GM18517 (cell line): ENCODE measurements at regions not wholly inside any gene's neighbourhood (a gene's known extent, or its start where the extent isn't known, plus 50 kb on each side); places are given as distances from the start of the nearest gene placed in this dataset.
"Not testable (repeated sequence)": the region's sequence is repeated elsewhere in the genome, so short reads cannot be mapped to it uniquely, and the experiment has no call there.

Experiments
- ATAC-seq: cut with Tn5 transposase; IDR thresholded peaks from one replicate; pipeline ENCODE4 v1.9.1; 2021; ENCODE audit warnings: mild to moderate bottlenecking, moderate library complexity; ENCODE audit not compliant: unreplicated experiment

DNA sequence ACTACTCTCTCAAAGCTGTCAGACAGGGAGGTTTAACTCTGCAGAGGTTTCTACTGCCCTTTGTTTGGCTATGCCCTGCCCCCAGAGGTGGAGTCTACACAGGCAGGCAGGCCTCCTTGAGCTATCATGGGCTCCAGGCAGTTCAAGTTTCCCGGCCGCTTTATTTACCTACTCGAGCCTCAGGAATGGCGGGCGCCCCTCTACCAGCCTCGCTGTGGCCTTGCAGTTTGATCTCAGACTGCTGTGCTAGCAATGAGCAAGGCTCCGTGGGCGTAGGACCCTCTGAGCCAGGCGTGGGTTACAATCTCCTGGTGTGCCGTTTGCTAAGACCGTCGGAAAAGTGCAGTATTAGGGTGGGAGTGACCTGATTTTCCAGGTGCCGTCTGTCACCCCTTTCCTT, 124.3 kb downstream of the PTCHD1 start:
- not testable (repeated sequence) for ATAC-seq

DNA sequence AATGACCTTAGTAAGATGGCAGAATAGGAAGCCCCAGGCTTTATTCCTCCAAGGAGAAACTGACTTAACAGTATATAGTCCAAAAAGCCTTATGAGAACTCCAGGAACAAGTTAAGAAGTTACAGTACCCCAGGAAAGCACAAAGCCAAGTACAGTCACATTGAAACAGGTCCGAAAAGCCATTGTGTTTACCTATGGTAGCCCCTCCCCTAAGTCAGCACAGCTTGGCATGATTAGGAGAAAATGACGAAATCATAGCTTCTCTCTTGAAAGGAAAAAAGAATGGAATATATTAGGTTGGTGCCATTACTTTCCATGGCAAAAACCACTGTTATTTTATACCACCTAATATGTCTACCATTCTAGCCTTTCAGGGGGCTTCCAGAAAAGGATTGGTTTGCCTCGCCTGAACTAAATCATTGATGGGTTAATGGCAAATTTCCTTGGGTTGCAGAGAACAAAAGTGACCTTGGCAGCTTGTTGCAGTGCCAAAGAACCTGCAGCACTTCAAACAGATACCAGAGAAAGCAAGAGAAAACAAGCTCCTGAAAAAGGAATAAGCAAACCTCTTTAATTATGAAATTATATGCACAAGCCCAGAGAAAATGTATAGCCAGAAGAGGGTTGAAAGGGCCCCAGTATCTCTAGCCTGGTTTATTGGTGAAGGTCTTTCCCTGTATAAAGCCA, 130.6 kb downstream of the PTCHD1 start:
- ATAC-seq, result no peak

DNA sequence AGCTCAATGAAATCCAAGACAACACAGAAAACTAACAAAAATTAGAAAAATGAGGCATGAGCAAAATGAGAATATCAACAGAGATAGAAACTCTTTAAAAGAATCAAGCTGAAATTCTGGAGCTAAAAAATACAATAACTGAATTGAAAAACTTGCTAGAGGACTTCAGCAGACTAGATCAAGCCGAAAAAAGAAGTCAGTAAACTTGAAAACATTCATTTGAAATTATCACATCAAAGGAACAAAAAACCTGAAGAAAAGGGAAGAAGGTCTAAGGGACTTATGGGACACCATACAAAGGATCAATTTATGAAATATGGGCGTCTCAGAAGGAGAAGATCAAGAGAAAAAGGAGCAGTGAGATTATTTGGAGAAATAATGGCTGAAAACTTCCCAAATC, 131.3 kb downstream of the PTCHD1 start:
- ATAC-seq, result no peak

DNA sequence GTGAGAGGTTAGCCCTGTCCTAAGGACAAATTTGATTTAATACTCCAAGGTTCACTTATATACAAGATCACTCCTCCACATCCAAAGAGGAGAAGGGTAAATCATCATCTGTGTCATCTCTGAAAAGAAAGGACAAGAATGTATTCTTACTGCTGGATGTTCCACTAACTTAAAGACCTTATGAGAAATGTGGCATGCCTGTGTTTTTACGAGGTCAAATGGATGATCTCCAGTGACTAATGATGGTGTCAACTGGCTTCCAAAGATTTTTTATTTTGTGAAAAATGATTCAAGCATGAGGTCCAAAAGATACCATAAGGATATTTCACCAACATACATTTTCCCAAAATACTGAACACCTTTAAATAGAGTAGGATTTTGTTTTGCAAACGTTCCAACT, 143.4 kb downstream of the PTCHD1 start:
- ATAC-seq, result no peak

GRCh38 chrX:23478561-23478960, 143.9 kb downstream of the PTCHD1 start:
- ATAC-seq, result no peak

- ATAC-seq, result no peak
These were observed 147.9 kb downstream of the PTCHD1 start for GRCh38 chrX:23482561-23482960.

GRCh38 chrX:23483396-23483795, 148.7 kb downstream of the PTCHD1 start:
- no peak for ATAC-seq

DNA sequence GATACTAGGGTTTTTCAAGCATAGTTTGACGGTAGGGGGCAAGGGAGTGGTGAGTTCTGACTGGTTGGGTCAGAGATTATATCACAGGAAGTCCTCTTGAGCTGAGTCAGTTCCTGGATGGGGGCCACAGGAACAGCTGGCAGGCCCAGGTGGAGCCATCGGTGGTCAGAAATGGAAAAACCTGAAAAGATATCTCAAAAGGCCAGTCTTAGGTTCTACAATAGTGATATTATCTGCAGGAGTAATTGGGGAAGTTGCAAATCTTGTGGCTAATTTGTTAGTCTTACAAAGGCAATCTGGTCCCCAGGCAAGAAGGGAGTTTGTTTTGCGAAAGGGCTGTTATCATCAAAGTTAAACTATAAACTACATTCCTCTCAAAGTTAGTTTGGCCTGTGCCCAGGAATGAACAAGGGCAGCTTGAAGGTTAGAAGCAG, 159.3 kb downstream of the PTCHD1 start:
- ATAC-seq, result peak; percentile 58

- ATAC-seq, result no peak
These were observed 160.1 kb downstream of the PTCHD1 start for GRCh38 chrX:23494741-23495140.

- peak; percentile 57 for ATAC-seq
These were observed 163.3 kb downstream of the PTCHD1 start for GRCh38 chrX:23497919-23498318.

DNA sequence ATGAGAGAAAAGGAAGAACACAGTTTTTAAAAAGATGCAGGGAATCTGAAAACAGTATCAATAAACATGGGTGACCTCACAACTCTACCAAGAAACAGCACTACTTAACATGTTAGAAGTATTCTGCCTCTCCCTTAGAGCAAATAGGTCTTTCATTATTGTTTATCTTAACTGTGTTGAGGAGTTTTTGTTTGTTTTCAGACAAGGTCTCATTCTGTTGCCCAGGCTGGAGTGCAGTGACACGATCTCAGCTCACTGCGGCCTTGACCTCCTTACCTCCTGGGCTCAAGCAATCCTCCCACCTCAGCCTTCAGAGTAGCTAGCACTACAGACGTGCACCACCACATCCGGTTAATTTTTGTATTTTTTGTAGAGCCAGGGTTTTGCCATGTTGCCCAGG, 165.3 kb upstream of the PRDX4 start:
- ATAC-seq, result no peak

DNA sequence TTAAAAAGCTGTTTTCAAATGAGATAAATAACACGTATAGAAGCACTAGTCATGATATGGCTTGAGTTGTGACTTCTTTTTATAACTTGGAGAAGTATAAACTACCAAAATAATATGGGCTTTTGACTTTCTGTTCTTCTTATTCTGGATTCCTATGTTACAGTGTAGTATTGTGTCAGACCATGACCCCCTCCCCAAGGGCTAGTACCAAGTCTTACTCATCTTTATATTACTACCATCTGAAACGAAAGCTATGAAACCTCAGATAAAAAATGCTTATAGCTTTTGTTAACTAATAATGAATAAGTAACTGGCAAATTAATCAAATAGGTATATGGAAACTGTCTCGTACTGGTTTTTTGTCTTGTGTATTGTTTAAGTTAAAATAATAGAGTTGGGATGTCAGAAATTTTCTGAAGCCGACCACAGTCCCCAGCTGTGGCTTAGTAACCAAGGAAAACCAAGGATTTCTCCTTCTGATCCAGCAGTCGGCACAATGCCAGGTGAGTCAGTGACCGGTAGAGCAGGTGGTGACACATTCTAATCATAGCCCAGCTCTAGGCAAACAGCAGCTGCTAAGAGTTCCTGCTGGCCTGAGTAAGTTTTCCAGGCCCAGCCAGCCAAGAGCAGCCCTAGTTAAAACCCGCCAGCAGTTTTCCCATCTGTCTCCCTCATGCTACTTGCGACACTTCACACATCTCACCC, 163.3 kb upstream of the PRDX4 start:
- ATAC-seq, result no peak

- ATAC-seq, result no peak
These were observed 162.8 kb upstream of the PRDX4 start for GRCh38 chrX:23504540-23504884.

- ATAC-seq, result no peak
These were observed 162.4 kb upstream of the PRDX4 start for GRCh38 chrX:23504895-23505294.

DNA sequence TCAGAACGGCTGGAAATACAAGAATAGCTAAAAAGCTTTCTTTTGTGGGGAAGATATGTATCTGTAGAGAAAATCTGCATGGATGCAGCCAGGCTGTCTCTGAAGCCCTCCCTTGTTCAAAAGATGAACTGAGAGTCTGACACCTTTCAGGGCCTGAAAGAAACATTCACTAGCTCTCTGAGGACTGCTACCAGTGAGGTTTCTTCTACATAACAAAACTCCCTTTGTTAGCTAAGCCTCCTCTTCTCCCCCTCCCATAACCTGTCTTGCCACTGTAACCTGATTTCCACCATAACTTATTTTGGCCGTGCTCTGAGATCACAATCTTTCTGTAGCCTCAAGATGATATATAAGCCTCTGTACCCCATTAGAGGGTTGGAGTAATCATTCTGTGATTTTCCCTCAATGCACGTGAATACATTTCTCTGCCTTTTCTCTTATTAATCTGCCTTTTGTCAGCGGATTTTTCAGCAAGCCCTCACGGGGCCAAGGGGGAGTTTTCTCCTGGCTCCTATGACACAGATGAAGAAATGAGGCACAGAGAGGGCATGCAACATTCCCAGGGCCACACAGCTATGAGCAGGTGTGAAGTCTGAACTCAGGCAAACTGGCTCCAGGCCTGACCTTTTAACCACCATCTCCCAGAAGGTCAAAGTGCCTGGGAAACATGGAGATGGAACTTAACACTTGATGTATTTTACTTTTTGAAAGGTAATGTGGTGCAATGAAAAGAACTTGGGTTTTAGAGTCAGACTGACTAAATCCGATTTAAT, 161.6 kb upstream of the PRDX4 start:
- no peak for ATAC-seq

- ATAC-seq, result no peak
These were observed 158.0 kb upstream of the PRDX4 start for GRCh38 chrX:23509256-23509655.

DNA sequence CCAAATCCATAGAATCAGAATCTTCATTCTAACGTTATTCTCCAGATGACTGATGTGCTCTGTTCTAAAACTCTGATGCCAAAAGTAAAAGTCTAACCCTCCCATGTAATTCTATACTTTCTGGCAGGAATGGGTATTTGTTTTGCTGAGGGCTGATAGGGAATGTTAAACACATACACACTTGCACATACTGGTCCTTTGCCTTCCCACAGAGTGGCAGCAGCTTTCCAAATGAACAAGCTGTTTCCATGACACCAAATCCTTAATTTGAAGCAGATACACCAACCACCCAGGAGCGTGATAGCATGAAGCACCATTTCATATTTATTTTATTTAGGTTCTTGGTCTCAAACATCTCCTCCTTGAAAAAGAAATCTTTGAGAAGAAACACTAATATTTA, 155.5 kb upstream of the PRDX4 start:
- ATAC-seq, result no peak

- no peak for ATAC-seq
These were observed 154.2 kb upstream of the PRDX4 start for GRCh38 chrX:23513121-23513520.

- no peak for ATAC-seq
These were observed 153.2 kb upstream of the PRDX4 start for GRCh38 chrX:23514082-23514481.

DNA sequence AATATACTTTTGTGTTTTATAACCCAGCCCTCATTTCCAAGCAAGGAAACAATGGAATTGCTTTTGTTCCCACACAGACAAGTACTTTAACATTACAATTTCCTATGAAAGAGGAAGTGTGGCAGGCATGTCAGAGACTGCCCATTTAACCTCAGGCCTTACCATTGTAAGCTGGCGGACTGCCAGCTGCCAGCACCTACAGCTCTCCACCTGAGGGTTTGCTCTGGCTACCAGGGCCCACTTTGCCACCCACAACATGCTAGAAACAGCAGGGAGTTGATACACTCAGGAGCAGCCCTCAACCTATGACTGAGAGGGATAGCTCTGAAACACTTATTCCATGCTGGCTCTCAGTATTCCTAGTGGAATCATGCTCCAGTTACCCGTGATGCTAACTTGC, 152.3 kb upstream of the PRDX4 start:
- no peak for ATAC-seq

- ATAC-seq, result not testable (repeated sequence)
These were observed 144.2 kb upstream of the PRDX4 start for GRCh38 chrX:23523026-23523657.

DNA sequence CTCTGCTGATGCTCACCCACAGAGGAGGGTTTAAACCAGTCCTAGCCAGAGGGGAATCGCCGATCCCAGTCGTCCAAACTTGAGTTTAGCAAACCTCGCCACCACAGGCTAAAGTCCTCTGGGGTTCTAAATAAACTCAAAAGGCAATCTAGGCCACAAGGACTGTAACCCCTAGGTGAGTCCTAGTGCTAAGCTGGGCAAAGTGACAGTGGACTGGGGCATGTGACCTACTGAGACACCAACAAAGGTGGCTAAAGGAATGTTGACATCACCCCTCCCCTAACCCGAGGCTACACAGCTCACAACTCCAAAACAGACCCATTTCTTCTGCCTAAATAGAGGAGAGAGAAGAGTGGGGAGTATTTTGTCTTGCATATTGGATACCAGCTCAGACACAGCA, 142.8 kb upstream of the PRDX4 start:
- ATAC-seq, result no peak
